Heart left ventricle (tissue), 16 donors: ENCODE measurements at regions not wholly inside any gene's neighbourhood (a gene's known extent, or its start where the extent isn't known, plus 50 kb on each side); places are given as distances from the start of the nearest gene placed in this dataset.

Experiments
- ATAC-seq, 4 donors: fragments of 200-7000 bp; cut with Tn5 transposase; one replicate each; pipeline ENCODE4 v1.9.1; 2020 to 2022; ENCODE audit warnings: moderate library complexity in 4 of 4, mild to moderate bottlenecking in 3 of 4, moderate number of reproducible peaks in 1 of 4
- DNase-seq, 5 donors: peaks; one replicate each; pipeline ENCODE4 v3.0.0-alpha.2; 2020
- H3K27ac ChIP-seq, 12 donors: fragments of 200-600 bp; sonication (generic) in 4 of 12; one replicate each; pipeline versions ENCODE4 v1.5.0 to v1.8.0; 2016 to 2022; ENCODE audit warnings: mild to moderate bottlenecking in 2 of 12
- H3K27me3 ChIP-seq, 9 donors: fragments of 200-600 bp; sonication (generic) in 2 of 9; one replicate each; pipeline versions ENCODE4 v1.5.1 to v1.8.0; 2016 to 2022; ENCODE audit warnings: mild to moderate bottlenecking in 3 of 9
- H3K36me3 ChIP-seq, 9 donors: fragments of 200-600 bp; sonication (generic) in 2 of 9; one replicate each; pipeline versions ENCODE4 v1.5.0 to v1.8.0; 2018 to 2022; ENCODE audit warnings: mild to moderate bottlenecking in 2 of 9
- H3K4me1 ChIP-seq, 12 donors: fragments of 200-600 bp; sonication (generic) in 4 of 12; one replicate each; pipeline versions ENCODE4 v1.5.0 to v1.8.0; 2016 to 2022; ENCODE audit warnings: mild to moderate bottlenecking in 3 of 12
- H3K4me3 ChIP-seq, 12 donors: fragments of 200-600 bp; sonication (generic) in 4 of 12; one replicate each; pipeline versions ENCODE4 v1.5.0 to v1.8.0; 2017 to 2022; ENCODE audit warnings: mild to moderate bottlenecking in 9 of 12, moderate library complexity in 4 of 12
- H3K9me3 ChIP-seq, 12 donors: fragments of 200-600 bp; sonication (generic) in 4 of 12; one replicate each; pipeline versions ENCODE4 v1.5.0 to v1.8.0; 2016 to 2022; ENCODE audit warnings: mild to moderate bottlenecking in 1 of 12
- POLR2A ChIP-seq, 2 donors: fragments of 450-650 bp; IDR thresholded peaks; one replicate each; pipeline ENCODE4 v1.6.1; 2017; ENCODE audit warnings: antibody characterized with exemption in 2 of 2, mild to moderate bottlenecking in 2 of 2, moderate library complexity in 2 of 2
- WGBS, 4 donors: extraction: QIAGEN DNeasy Blood & Tissue Kit in 2 of 4; methylation state at CpG; one replicate each; pipeline versions ENCODE4 v1.1.5 to v1.1.7; 2013 to 2018; 5-methylcytosine and 5-hydroxymethylcytosine counted together
- intact Hi-C, 10 donors: fragments of 100-400 bp; cut with DNase I; formaldehyde crosslinking; loops; one replicate each; pipeline versions ENCODE4 v1.11.1 to v1.14.2; 2022
- TF ChIP-seq, protein P1 (sequence below), 12 donors: fragments of 200-600 bp; sonication (generic) in 4 of 12; IDR thresholded peaks; one replicate each; pipeline versions ENCODE4 v1.5.0 to v1.8.0; 2018 to 2022; ENCODE audit warnings: antibody characterized with exemption in 12 of 12, mild to moderate bottlenecking in 5 of 12
- donor health status: ischemic (EF 13 %, LVEDD 7.1; RV severe dilation, severe dysfunction).
- donor health status: healthy with polysubstance abuse.
- donor health status: DM: no; HTN: yes; CAD: no.
- donor health status: DM: no; HTN: no; CAD: no.
- donor health status: ischemic (EF 25% LVEDD 6.9; RV normal size, moderate dysfunction).
- donor health status: ischemic (EF 25% LVEDD 5.7; RV mildly dilated, moderate dysfunction).
- donor health status: healthy.
- donor health status: DM: yes; HTN: yes; CAD: no.
- donor health status: ischemic (EF 35%, LVEDD 5.7; RV mildly dilated, moderate dysfunction).
- donor health status: nonischemic (EF 11% LVEDD 7.7; RV severe dilation, severe dysfunction).
- donor health status: DM: yes; HTN: yes; CAD: no.
- donor health status: PGD.
- donor health status: ischemic (EF 29% LVEDD 5.4; RV normal size, mild dysfunction).
- donor health status: nonischemic (EF 23%, LVEDD 6.1; RV moderate dilation, normal function).

- DNase-seq (no peak), ATAC-seq (no peak)
- Histone ChIP-seq H3K4me1 (no peaks in the 10 kb centered on the region), H3K27ac (no peak overlapping the region), H3K36me3 (no peaks in the 10 kb centered on the region), H3K9me3 (peaks cover 0 to 6% (median 0%) of the 10 kb centered on the region in 12 donors), H3K4me3 (no peak overlapping the region), H3K27me3 (peaks cover 0 to 88% (median 22%) of the 10 kb centered on the region in 9 donors)
- intact Hi-C loops: no loop called here
- WGBS, 4 donors: 46 to 69% (median 55%) methylated on average over 33 of the region's 33 CpGs
- TF ChIP-seq, protein P1, sequence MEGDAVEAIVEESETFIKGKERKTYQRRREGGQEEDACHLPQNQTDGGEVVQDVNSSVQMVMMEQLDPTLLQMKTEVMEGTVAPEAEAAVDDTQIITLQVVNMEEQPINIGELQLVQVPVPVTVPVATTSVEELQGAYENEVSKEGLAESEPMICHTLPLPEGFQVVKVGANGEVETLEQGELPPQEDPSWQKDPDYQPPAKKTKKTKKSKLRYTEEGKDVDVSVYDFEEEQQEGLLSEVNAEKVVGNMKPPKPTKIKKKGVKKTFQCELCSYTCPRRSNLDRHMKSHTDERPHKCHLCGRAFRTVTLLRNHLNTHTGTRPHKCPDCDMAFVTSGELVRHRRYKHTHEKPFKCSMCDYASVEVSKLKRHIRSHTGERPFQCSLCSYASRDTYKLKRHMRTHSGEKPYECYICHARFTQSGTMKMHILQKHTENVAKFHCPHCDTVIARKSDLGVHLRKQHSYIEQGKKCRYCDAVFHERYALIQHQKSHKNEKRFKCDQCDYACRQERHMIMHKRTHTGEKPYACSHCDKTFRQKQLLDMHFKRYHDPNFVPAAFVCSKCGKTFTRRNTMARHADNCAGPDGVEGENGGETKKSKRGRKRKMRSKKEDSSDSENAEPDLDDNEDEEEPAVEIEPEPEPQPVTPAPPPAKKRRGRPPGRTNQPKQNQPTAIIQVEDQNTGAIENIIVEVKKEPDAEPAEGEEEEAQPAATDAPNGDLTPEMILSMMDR (IDR thresholded peaks at IDR 0.05): no peak
- no peak for TF ChIP-seq POLR2A (IDR thresholded peaks at IDR 0.05)
Observed at GRCh38 chr6:28757429-28758045, 166.2 kb downstream of the TRIM27 start.

DNA sequence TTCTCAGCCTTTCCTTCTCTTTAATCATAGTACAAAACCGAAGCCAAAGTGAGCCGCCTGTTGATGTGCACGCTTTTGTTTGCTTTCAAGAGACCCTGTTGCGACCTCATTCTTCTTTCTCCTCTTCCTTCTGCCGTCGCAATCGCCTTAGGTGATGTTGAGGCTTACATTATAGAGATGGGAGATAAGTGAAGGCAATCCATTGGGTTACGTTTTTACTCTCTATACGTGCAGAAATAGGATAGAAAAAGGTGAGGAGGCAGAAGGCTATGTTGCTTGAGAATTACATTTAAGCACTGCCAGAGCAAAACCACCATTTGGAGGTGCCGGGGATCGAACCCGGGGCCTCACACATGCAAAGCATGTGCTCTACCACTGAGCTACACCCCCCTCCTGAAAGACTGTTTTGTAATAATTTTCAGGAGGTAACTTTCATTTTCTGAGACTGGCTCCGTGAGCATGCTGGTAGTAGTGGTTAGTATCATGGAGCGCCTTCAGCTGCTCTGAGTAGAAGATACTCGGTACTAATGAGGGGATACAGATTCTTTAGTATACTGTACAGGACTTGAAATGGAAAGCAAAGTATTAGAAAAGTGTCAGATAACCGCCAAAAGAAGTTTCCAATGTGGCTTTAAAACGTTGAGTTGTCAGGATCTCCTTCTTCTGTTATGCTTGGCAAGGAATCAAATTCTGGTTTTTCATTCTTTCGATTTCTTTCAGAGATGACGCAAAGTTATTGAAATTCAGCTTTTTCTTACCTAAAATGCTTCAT lies 165.6 kb downstream of the TRIM27 start:
- peaks cover 0 to 6% (median 0%) of the 10 kb centered on the region in 12 donors for H3K9me3 ChIP-seq
- TF ChIP-seq, protein P1 (IDR thresholded peaks at IDR 0.05): no peak
- no peak for TF ChIP-seq POLR2A (IDR thresholded peaks at IDR 0.05)
- peaks cover 3 to 88% (median 19%) of the 10 kb centered on the region in 9 donors for H3K27me3 ChIP-seq
- no peak for ATAC-seq
- no peaks in the 10 kb centered on the region for H3K36me3 ChIP-seq
- no peak overlapping the region for H3K4me3 ChIP-seq
- DNase-seq: no peak
- no peaks in the 10 kb centered on the region for H3K4me1 ChIP-seq
- intact Hi-C loops: no loop called here
- no peak overlapping the region for H3K27ac ChIP-seq
- 35 to 46% (median 38%) methylated on average over 19 of the region's 19 CpGs for WGBS, 4 donors

DNA sequence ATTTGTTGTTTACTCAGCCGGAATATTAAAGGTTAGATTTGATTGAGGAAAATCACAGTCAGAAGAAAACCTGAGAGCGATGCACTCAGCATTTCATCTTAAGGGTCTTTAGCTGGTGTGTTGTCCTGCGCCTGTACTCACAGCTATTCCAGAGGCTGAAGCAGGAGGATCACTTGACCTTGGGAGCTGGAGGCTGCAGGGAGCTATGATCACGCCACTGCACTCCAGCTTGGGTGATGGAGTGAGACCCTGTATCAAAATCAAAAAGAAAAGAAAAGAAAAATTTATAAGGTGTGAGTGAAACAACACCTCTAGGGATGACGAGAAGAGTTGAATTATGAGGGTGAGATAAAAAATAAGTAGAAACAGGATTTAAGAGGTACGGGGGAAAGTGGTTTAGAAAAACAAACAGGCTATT lies 165.0 kb downstream of the TRIM27 start:
- Histone ChIP-seq H3K36me3 (no peaks in the 10 kb centered on the region), H3K4me1 (no peaks in the 10 kb centered on the region), H3K9me3 (peaks cover 0 to 7% (median 0%) of the 10 kb centered on the region in 12 donors), H3K27me3 (peaks cover 7 to 94% (median 25%) of the 10 kb centered on the region in 9 donors), H3K4me3 (no peak overlapping the region), H3K27ac (no peak overlapping the region)
- WGBS, 4 donors: 52 to 69% (median 63%) methylated on average over 6 of the region's 6 CpGs
- DNase-seq (no peak), ATAC-seq (no peak)
- TF ChIP-seq POLR2A (IDR thresholded peaks at IDR 0.05): no peak
- TF ChIP-seq, protein P1 (IDR thresholded peaks at IDR 0.05): no peak
- intact Hi-C loops: no loop called here

DNA sequence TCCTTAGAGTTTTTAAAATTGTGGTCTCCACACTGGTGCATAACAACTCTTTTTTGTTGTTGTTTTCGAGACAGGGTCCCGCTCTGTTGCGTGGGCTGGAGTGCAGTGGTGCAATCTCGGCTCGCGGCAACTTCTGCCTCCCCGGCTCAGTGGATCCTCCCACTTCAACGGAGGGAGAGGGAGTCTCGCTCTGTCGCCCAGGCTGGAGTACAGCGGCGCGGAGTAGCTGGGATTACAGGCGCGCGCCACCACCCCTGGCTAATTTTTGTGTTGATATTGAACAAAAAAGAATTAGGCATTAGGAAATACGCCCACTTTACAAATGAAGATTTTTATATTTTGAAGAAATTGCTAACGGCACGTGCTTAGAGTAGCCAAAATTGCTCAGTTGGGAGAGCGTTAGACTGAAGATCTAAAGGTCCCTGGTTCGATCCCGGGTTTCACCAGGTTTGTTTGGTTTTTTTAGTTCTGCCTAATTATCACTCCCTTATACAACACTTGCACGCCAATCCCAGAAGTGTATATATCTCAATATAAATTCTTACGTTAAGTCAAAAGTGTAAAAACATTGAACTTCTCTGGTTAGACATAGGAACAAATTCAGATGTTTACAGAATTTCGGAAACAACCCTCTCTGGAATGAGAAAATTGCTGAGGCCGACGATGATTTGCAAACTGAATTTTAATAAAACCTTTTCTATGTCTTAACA lies 159.6 kb downstream of the TRIM27 start:
- no peak overlapping the region for H3K4me3 ChIP-seq
- no peak for TF ChIP-seq POLR2A (IDR thresholded peaks at IDR 0.05)
- TF ChIP-seq, protein P1 (IDR thresholded peaks at IDR 0.05): no peak
- no peak overlapping the region for H3K27ac ChIP-seq
- H3K27me3 ChIP-seq: peaks cover 24 to 98% (median 72%) of the 10 kb centered on the region in 9 donors
- no peaks in the 10 kb centered on the region for H3K36me3 ChIP-seq
- H3K9me3 ChIP-seq: peaks cover 0 to 12% (median 0%) of the 10 kb centered on the region in 12 donors
- DNase-seq (no peak), ATAC-seq (no peak)
- intact Hi-C loops: no loop called here
- H3K4me1 ChIP-seq: peaks cover 0 to 3% (median 0%) of the 10 kb centered on the region in 12 donors
- 27 to 58% (median 44%) methylated on average over 27 of the region's 27 CpGs for WGBS, 4 donors
